K562 (cell line): ENCODE measurements at regions not wholly inside any gene's neighbourhood (a gene's known extent, or its start where the extent isn't known, plus 50 kb on each side); places are given as distances from the start of the nearest gene placed in this dataset.

Experiments
- ATAC-seq: fragments of 200-7000 bp; cut with Tn5 transposase; 3 replicates; pipeline ENCODE4 v1.9.1; 2020; ENCODE audit warnings: moderate library complexity
- BruUV-seq: library from RNA; stranded (reverse); fragments of 400-500 nt; replicated peaks from 2 replicates; lab custom pipeline; 2021; lab: Mats Ljungman, UMichigan
- CTCF ChIA-PET: fragments of 300-600 bp; formaldehyde crosslinking; extraction: SDS; loops from one replicate; lab custom pipeline; 2021; ENCODE audit warnings: low intra/inter-chr PET ratio; lab: Yijun Ruan, JAX
- POLR2A ChIA-PET: fragments of 300-600, 350-650 bp; sonication (Branson Sonifier 250); formaldehyde crosslinking; extraction: SDS; loops from one replicate; lab custom pipeline; 2021; ENCODE audit warnings: antibody characterized with exemption, inconsistent platforms; lab: Yijun Ruan, JAX
- DNase-seq, 4 experiments: peaks; one replicate each; pipeline versions ENCODE4 v3.0.0 to v3.0.0-alpha.2; 2011 to 2018; ENCODE audit warnings: low spot score in 3 of 4, mixed read lengths in 3 of 4; ENCODE audit errors: extremely low read depth in 1 of 4
- FAIRE-seq: peaks from 2 replicates; lab custom pipeline; 2011; peaks lifted over from hg19 to GRCh38; lab: Jason Lieb, UNC
- H2AFZ ChIP-seq: 2 replicates; pipeline ENCODE4 v1.6.0; 2011; ENCODE audit warnings: low read depth, low read length, control low read depth, inconsistent platforms
- H3K27ac ChIP-seq: fragments of 200-600 bp; 3 replicates; pipeline ENCODE4 v1.8.0; 2011; ENCODE audit warnings: low read depth, mild to moderate bottlenecking, control low read depth, inconsistent platforms, low read length, moderate library complexity, mixed read lengths; ENCODE audit errors: extremely low read depth
- H3K27me3 ChIP-seq, 2 experiments: fragments of 300-600 bp in 1 of 2; 2 replicates in 1 of 2; 3 replicates in 1 of 2; pipeline versions ENCODE4 v1.6.0 to v1.8.0; 2011; ENCODE audit warnings: inconsistent platforms in 2 of 2, low read length in 2 of 2, mild to moderate bottlenecking in 1 of 2, mixed read lengths in 1 of 2, moderate library complexity in 1 of 2; ENCODE audit not compliant: control insufficient read depth in 2 of 2, insufficient read depth in 2 of 2
- H3K36me3 ChIP-seq: fragments of 300-600 bp; 3 replicates; pipeline ENCODE4 v1.8.0; 2011; ENCODE audit warnings: mild to moderate bottlenecking, low read length, inconsistent platforms; ENCODE audit not compliant: control insufficient read depth, insufficient read depth
- H3K4me1 ChIP-seq, 2 experiments: fragments of 200-600 bp in 1 of 2; replicated peaks in 1 of 2; 2 replicates in 1 of 2; 3 replicates in 1 of 2; pipeline versions ENCODE4 v1.5.1 to v1.8.0; 2011; ENCODE audit warnings: inconsistent platforms in 2 of 2, low read length in 2 of 2, mild to moderate bottlenecking in 1 of 2, mixed read lengths in 1 of 2, moderate library complexity in 1 of 2; ENCODE audit not compliant: control insufficient read depth in 2 of 2, insufficient read depth in 2 of 2
- H3K4me2 ChIP-seq: 2 replicates; pipeline ENCODE4 v1.6.1; 2011; ENCODE audit warnings: low read length, control low read depth, inconsistent platforms, mixed read lengths; ENCODE audit not compliant: insufficient read depth
- H3K4me3 ChIP-seq: fragments of 200-600 bp; sonication (generic), shearing (Covaris generic); 2 replicates; pipeline ENCODE4 v1.5.1; 2016; ENCODE audit warnings: control low read depth, inconsistent platforms
- H3K79me2 ChIP-seq: fragments of 200-600 bp; 3 replicates; pipeline ENCODE4 v1.8.0; 2011; ENCODE audit warnings: low read length, inconsistent platforms; ENCODE audit not compliant: control insufficient read depth, insufficient read depth
- H3K9ac ChIP-seq, 2 experiments: 2 replicates each; pipeline versions ENCODE4 v1.6.0 to v1.6.1; 2011; ENCODE audit warnings: low read depth in 2 of 2, low read length in 2 of 2, control low read depth in 1 of 2, inconsistent platforms in 1 of 2, mild to moderate bottlenecking in 1 of 2, mixed read lengths in 1 of 2; ENCODE audit not compliant: insufficient read depth in 1 of 2
- H3K9me1 ChIP-seq: one replicate; pipeline ENCODE4 v1.6.0; 2011; ENCODE audit warnings: inconsistent platforms, mild to moderate bottlenecking, low read length, moderate library complexity; ENCODE audit not compliant: control insufficient read depth, insufficient read depth
- H3K9me3 ChIP-seq: replicated peaks from 2 replicates; pipeline ENCODE4 v1.5.1; 2011; ENCODE audit warnings: low read depth, low read length, inconsistent platforms; ENCODE audit not compliant: control insufficient read depth, insufficient read depth
- H4K20me1 ChIP-seq: replicated peaks from 2 replicates; pipeline ENCODE4 v1.6.1; 2011; ENCODE audit warnings: low read length, inconsistent platforms, mixed read lengths; ENCODE audit not compliant: control insufficient read depth, insufficient read depth
- ARID2 ChIP-seq: fragments of 450-650 bp; IDR thresholded peaks from 2 replicates; pipeline ENCODE4 v1.6.1; 2017; ENCODE audit warnings: antibody characterized with exemption, mild to moderate bottlenecking
- ATF6 ChIP-seq: sonication (generic); formaldehyde crosslinking; IDR thresholded peaks from 2 replicates; pipeline ENCODE4 v1.4.0; 2020; ENCODE audit warnings: mild to moderate bottlenecking, missing genetic modification reagents
- CREM ChIP-seq: IDR thresholded peaks from 2 replicates; pipeline ENCODE4 v1.6.1; 2014; ENCODE audit warnings: antibody characterized with exemption, low read depth
- DACH1 ChIP-seq: fragments of 450-650 bp; IDR thresholded peaks from 2 replicates; pipeline ENCODE4 v1.6.1; 2018; ENCODE audit not compliant: partially characterized antibody
- MAFF ChIP-seq: IDR thresholded peaks from 2 replicates; pipeline ENCODE4 v1.6.1; 2012; ENCODE audit warnings: low read length, improper control_type of control experiment
- PML ChIP-seq: IDR thresholded peaks from 2 replicates; pipeline ENCODE4 v1.6.1; 2012; ENCODE audit warnings: low read length, inconsistent platforms
- POLR2B ChIP-seq: fragments of 450-650 bp; IDR thresholded peaks from 2 replicates; pipeline ENCODE4 v1.6.1; 2018; ENCODE audit warnings: low read depth; ENCODE audit not compliant: partially characterized antibody
- RCOR1 ChIP-seq, 2 experiments: IDR thresholded peaks; 2 replicates each; pipeline ENCODE4 v1.6.1; 2012; ENCODE audit warnings: low read depth in 2 of 2, low read length in 2 of 2, borderline replicate concordance in 1 of 2, improper control_type of control experiment in 1 of 2
- RFX7 ChIP-seq: fragments of 250-450 bp; sonication (Bioruptor Pico); IDR thresholded peaks from 2 replicates; pipeline ENCODE4 v1.5.1; 2021; ENCODE audit warnings: mild to moderate bottlenecking
- YBX1 ChIP-seq: fragments of 450-650 bp; IDR thresholded peaks from 2 replicates; pipeline ENCODE4 v1.7.1; 2016; ENCODE audit warnings: mild to moderate bottlenecking
- ZNF398 ChIP-seq: fragments of 250-450 bp; sonication (Bioruptor Pico); IDR thresholded peaks from 2 replicates; pipeline ENCODE4 v1.8.0; 2021; ENCODE audit warnings: moderate library complexity, mild to moderate bottlenecking, inconsistent platforms
- ZNF766 ChIP-seq: fragments of 200-800 bp; sonication (Bioruptor generic); conservative IDR thresholded peaks from 2 replicates; pipeline ENCODE4 v1.6.1; 2016; ENCODE audit warnings: missing genetic modification characterization, missing compliant biosample characterization
- ZNF780A ChIP-seq: fragments of 250-450 bp; sonication (Bioruptor Pico); IDR thresholded peaks from 2 replicates; pipeline ENCODE4 v1.5.0; 2021; ENCODE audit warnings: mild to moderate bottlenecking
- WGBS: fragments of 100-300 bp; shearing (Covaris generic); methylation state at CpG from one replicate; pipeline ENCODE4 v1.1.6; 2016; ENCODE audit warnings: low coverage, mixed read lengths; ENCODE audit not compliant: insufficient coverage; ENCODE audit errors: missing lambda C conversion rate; 5-methylcytosine and 5-hydroxymethylcytosine counted together
- in situ Hi-C: fragments of 300-500 bp; cut with MboI; formaldehyde crosslinking; loops from 4 replicates; pipeline ENCODE4 v1.15.0; 2018; ENCODE audit warnings: inconsistent platforms, mixed read lengths
- intact Hi-C: fragments of 100-400 bp; cut with micrococcal nuclease; formaldehyde crosslinking; loops from 2 replicates; pipeline ENCODE4 v1.14.2; 2022
- TF ChIP-seq, protein P1 (sequence below): fragments of 450-650 bp; IDR thresholded peaks from 2 replicates; pipeline ENCODE4 v1.6.1; 2016; ENCODE audit warnings: missing biosample characterization, missing genetic modification characterization

GRCh38 chr4:162837241-162837640 is 329.4 kb downstream of the NAF1 start:
- no TSS peak for BruUV-seq

GRCh38 chr4:162836773-162837172 is 329.9 kb downstream of the NAF1 start:
- intact Hi-C loops: no loop called here
- Histone ChIP-seq H3K4me3 (no peak overlapping the region), H3K79me2 (no peaks in the 10 kb centered on the region), H3K9ac (no peak overlapping the region), H3K4me2 (no peak overlapping the region), H3K36me3 (no peaks in the 10 kb centered on the region), H3K4me1 (no peaks in the 10 kb centered on the region), H2AFZ (no peak overlapping the region), H3K9me3 (no peaks in the 10 kb centered on the region), H3K27me3 (no peaks in the 10 kb centered on the region), H3K27ac (no peak overlapping the region)
- POLR2A ChIA-PET: no interaction called here
- FAIRE-seq: no peak
- BruUV-seq: no TSS peak
- CTCF ChIA-PET: no interaction called here
- no peak for DNase-seq
- ATAC-seq: no peak
- 0% methylated on average over 2 of the region's 2 CpGs for WGBS
- no peak for TF ChIP-seq ATF6 (CRISPR knock-in tag)
- TF ChIP-seq ZNF780A: no peak
- TF ChIP-seq RFX7: no peak
- no peak for TF ChIP-seq CREM
- no peak for TF ChIP-seq ZNF398 (CRISPR knock-in tag)
- TF ChIP-seq, protein P1, sequence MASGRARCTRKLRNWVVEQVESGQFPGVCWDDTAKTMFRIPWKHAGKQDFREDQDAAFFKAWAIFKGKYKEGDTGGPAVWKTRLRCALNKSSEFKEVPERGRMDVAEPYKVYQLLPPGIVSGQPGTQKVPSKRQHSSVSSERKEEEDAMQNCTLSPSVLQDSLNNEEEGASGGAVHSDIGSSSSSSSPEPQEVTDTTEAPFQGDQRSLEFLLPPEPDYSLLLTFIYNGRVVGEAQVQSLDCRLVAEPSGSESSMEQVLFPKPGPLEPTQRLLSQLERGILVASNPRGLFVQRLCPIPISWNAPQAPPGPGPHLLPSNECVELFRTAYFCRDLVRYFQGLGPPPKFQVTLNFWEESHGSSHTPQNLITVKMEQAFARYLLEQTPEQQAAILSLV: no peak
- TF ChIP-seq MAFF: no peak
- TF ChIP-seq, all 486 proteins: peak for 0
- H4K20me1 ChIP-seq: no peaks in the 10 kb centered on the region
- H3K9me1 ChIP-seq: no peaks in the 10 kb centered on the region
- in situ Hi-C loops: no loop called here

More at GRCh38 chr4:162837241-162837640, 329.4 kb downstream of the NAF1 start:
- no peaks in the 10 kb centered on the region for H3K79me2 ChIP-seq
- POLR2A ChIA-PET: no interaction called here
- no peaks in the 10 kb centered on the region for H3K9me3 ChIP-seq
- WGBS: 0% methylated on average over 1 of the region's 1 CpG
- no peak for FAIRE-seq
- H3K4me3 ChIP-seq: no peak overlapping the region
- TF ChIP-seq POLR2B (no peak), RCOR1 (IDR thresholded peaks at IDR 0.05; ENCODE audit: borderline replicate concordance in 1 of 2, low read depth in 2 of 2, low read length in 2 of 2) (no peak), DACH1 (no peak), ZNF766 (CRISPR knock-in tag) (no peak), YBX1 (no peak), ARID2 (no peak), PML (no peak)
- TF ChIP-seq, all 486 proteins: peak for 0
- no peak overlapping the region for H2AFZ ChIP-seq
- H3K9ac ChIP-seq: no peak overlapping the region
- intact Hi-C loops: no loop called here
- no peaks in the 10 kb centered on the region for H3K27me3 ChIP-seq
- H3K4me2 ChIP-seq: no peak overlapping the region
- no peaks in the 10 kb centered on the region for H4K20me1 ChIP-seq
- no peaks in the 10 kb centered on the region for H3K9me1 ChIP-seq
- in situ Hi-C loops: no loop called here
- no peaks in the 10 kb centered on the region for H3K36me3 ChIP-seq
- no peak for DNase-seq
- no peaks in the 10 kb centered on the region for H3K4me1 ChIP-seq
- no peak for ATAC-seq
- no peak overlapping the region for H3K27ac ChIP-seq
- CTCF ChIA-PET: no interaction called here
